HepG2 (cell line): ENCODE measurements at regions not wholly inside any gene's neighbourhood (a gene's known extent, or its start where the extent isn't known, plus 50 kb on each side); places are given as distances from the start of the nearest gene placed in this dataset.

ENCODE experiments used
- ATAC-seq: fragments of 200-7000 bp; cut with Tn5 transposase; 3 replicates; pipeline ENCODE4 v1.9.1; 2020; ENCODE audit warnings: mild to moderate bottlenecking, moderate library complexity
- BruUV-seq: library from RNA; stranded (reverse); fragments of 400-500 nt; replicated peaks from 2 replicates; lab custom pipeline; 2021; lab: Mats Ljungman, UMichigan
- CTCF ChIA-PET: fragments of 300-600 bp; formaldehyde crosslinking; extraction: SDS; loops from one replicate; lab custom pipeline; 2021; ENCODE audit warnings: low total read pairs, inconsistent platforms, low intra/inter-chr PET ratio; lab: Yijun Ruan, JAX
- POLR2A ChIA-PET: fragments of 350-600 bp; sonication (Branson Sonifier 250); formaldehyde crosslinking; loops from one replicate; lab custom pipeline; 2020; ENCODE audit warnings: antibody characterized with exemption, inconsistent platforms; lab: Yijun Ruan, JAX
- DNase-seq: peaks from one replicate; pipeline ENCODE4 v3.0.0-alpha.2; 2015; ENCODE audit warnings: low spot score
- FAIRE-seq: peaks from 3 replicates; lab custom pipeline; 2011; peaks lifted over from hg19 to GRCh38; lab: Jason Lieb, UNC
- H2AFZ ChIP-seq: one replicate; pipeline ENCODE4 v1.6.1; 2011; ENCODE audit warnings: low read length, inconsistent platforms
- H3K27ac ChIP-seq: fragments of 300-600 bp; 3 replicates; pipeline ENCODE4 v1.8.0; 2011; ENCODE audit warnings: mixed run types, mild to moderate bottlenecking, mixed read lengths, low read length, inconsistent platforms; ENCODE audit not compliant: insufficient read depth; ENCODE audit errors: extremely low read length
- H3K27me3 ChIP-seq, 2 experiments: fragments of 200-600 bp in 1 of 2; 2 replicates in 1 of 2; 3 replicates in 1 of 2; pipeline versions ENCODE4 v1.6.0 to v1.8.0; 2011; ENCODE audit warnings: low read length in 2 of 2, mild to moderate bottlenecking in 2 of 2, moderate library complexity in 2 of 2, inconsistent platforms in 1 of 2; ENCODE audit not compliant: insufficient read depth in 2 of 2, control insufficient read depth in 1 of 2
- H3K36me3 ChIP-seq, 2 experiments: fragments of 200-600 bp in 1 of 2; replicated peaks in 1 of 2; 2 replicates in 1 of 2; 3 replicates in 1 of 2; pipeline versions ENCODE4 v1.5.1 to v1.8.0; 2011; ENCODE audit warnings: low read length in 2 of 2, inconsistent platforms in 1 of 2; ENCODE audit not compliant: insufficient read depth in 2 of 2, control insufficient read depth in 1 of 2
- H3K4me1 ChIP-seq: 2 replicates; pipeline ENCODE4 v1.5.1; 2012; ENCODE audit warnings: low read length, inconsistent platforms; ENCODE audit not compliant: insufficient read depth
- H3K4me2 ChIP-seq: 2 replicates; pipeline ENCODE4 v1.6.0; 2011; ENCODE audit warnings: low read depth, low read length, inconsistent platforms
- H3K4me3 ChIP-seq, 3 experiments: fragments of 200-600 bp in 1 of 3; sonication (generic), shearing (Covaris generic) in 1 of 3; replicated peaks in 1 of 3; 2 replicates each; pipeline ENCODE4 v1.5.1; 2011 to 2016; ENCODE audit warnings: low read length in 3 of 3, inconsistent platforms in 2 of 3, low read depth in 2 of 3, mild to moderate bottlenecking in 2 of 3, control low read depth in 1 of 3, mixed read lengths in 1 of 3; ENCODE audit not compliant: insufficient read depth in 1 of 3
- H3K79me2 ChIP-seq: one replicate; pipeline ENCODE4 v1.6.1; 2011; ENCODE audit warnings: low read length, inconsistent platforms; ENCODE audit not compliant: insufficient read depth
- H3K9ac ChIP-seq: 2 replicates; pipeline ENCODE4 v1.6.0; 2011; ENCODE audit warnings: mild to moderate bottlenecking, low read depth, low read length, inconsistent platforms; ENCODE audit not compliant: insufficient read depth
- H3K9me3 ChIP-seq: 2 replicates; pipeline ENCODE4 v1.5.1; 2012; ENCODE audit warnings: mild to moderate bottlenecking, low read length
- H4K20me1 ChIP-seq: 2 replicates; pipeline ENCODE4 v1.6.0; 2011; ENCODE audit warnings: inconsistent platforms, mild to moderate bottlenecking, low read length, moderate library complexity; ENCODE audit not compliant: insufficient read depth
- BRD4 ChIP-seq: sonication (generic); formaldehyde crosslinking; IDR thresholded peaks from 2 replicates; pipeline ENCODE4 v1.4.0; 2020; ENCODE audit warnings: missing genetic modification reagents
- CEBPG ChIP-seq: IDR thresholded peaks from 2 replicates; pipeline ENCODE4 v1.6.1; 2016
- CHD4 ChIP-seq: fragments of 200-600 bp; sonication (generic); IDR thresholded peaks from 2 replicates; pipeline ENCODE4 v1.7.0; 2017; ENCODE audit warnings: mild to moderate bottlenecking, low read length, borderline replicate concordance
- ESRRA ChIP-seq: sonication (generic); formaldehyde crosslinking; IDR thresholded peaks from 2 replicates; pipeline ENCODE4 v1.5.1; 2020; ENCODE audit warnings: mild to moderate bottlenecking, low read depth, missing genetic modification reagents
- HNRNPLL ChIP-seq: fragments of 200-400 bp; formaldehyde crosslinking; IDR thresholded peaks from 2 replicates; pipeline ENCODE4 v1.6.1; 2017; ENCODE audit warnings: mild to moderate bottlenecking, low read depth, low read length; ENCODE audit not compliant: poor library complexity, severe bottlenecking
- HNRNPUL1 ChIP-seq: fragments of 200-400 bp; formaldehyde crosslinking; IDR thresholded peaks from 2 replicates; pipeline ENCODE4 v1.6.1; 2017; ENCODE audit warnings: low read depth, mild to moderate bottlenecking, low read length, moderate library complexity
- HOXA9 ChIP-seq: sonication (generic); formaldehyde crosslinking; IDR thresholded peaks from 2 replicates; pipeline ENCODE4 v1.8.1; 2022; ENCODE audit warnings: missing genetic modification reagents, mild to moderate bottlenecking, moderate library complexity, borderline replicate concordance
- ZKSCAN8 ChIP-seq: IDR thresholded peaks from 2 replicates; pipeline ENCODE4 v1.6.1; 2016; ENCODE audit warnings: borderline replicate concordance, missing genetic modification reagents, missing compliant biosample characterization
- ZNF143 ChIP-seq: sonication (generic); formaldehyde crosslinking; IDR thresholded peaks from 2 replicates; pipeline ENCODE4 v1.4.0; 2020; ENCODE audit warnings: missing genetic modification reagents
- ZNF496 ChIP-seq: sonication (generic); formaldehyde crosslinking; IDR thresholded peaks from 2 replicates; pipeline ENCODE4 v1.8.1; 2023; ENCODE audit warnings: mild to moderate bottlenecking, moderate library complexity, missing genetic modification reagents; ENCODE audit not compliant: insufficient replicate concordance
- ZNF678 ChIP-seq: sonication (generic); formaldehyde crosslinking; IDR thresholded peaks from 2 replicates; pipeline ENCODE4 v1.4.0; 2020; ENCODE audit warnings: mild to moderate bottlenecking, missing genetic modification reagents
- ZNF772 ChIP-seq: sonication (generic); formaldehyde crosslinking; IDR thresholded peaks from 2 replicates; pipeline ENCODE4 v1.5.0; 2020; ENCODE audit warnings: mild to moderate bottlenecking, missing genetic modification reagents
- ZSCAN12 ChIP-seq: sonication (generic); formaldehyde crosslinking; IDR thresholded peaks from 2 replicates; pipeline ENCODE4 v1.9.0; 2021; ENCODE audit warnings: mild to moderate bottlenecking, missing genetic modification reagents
- ZSCAN29 ChIP-seq: sonication (generic); formaldehyde crosslinking; conservative IDR thresholded peaks from 2 replicates; pipeline ENCODE4 v1.4.0; 2020; ENCODE audit warnings: mild to moderate bottlenecking, missing genetic modification reagents
- WGBS: methylation state at CpG from one replicate; pipeline ENCODE4 v1.1.6; 2017; ENCODE audit warnings: low lambda C conversion rate; 5-methylcytosine and 5-hydroxymethylcytosine counted together
- in situ Hi-C: cut with HindIII; loops from 2 replicates; pipeline ENCODE4 v1.10.0; 2017; ENCODE audit warnings: low pct_unique_long_range_greater_than_20kb; ENCODE audit not compliant: extremely low pct_ligation_motif_present
- intact Hi-C: fragments of 100-400 bp; cut with micrococcal nuclease; formaldehyde crosslinking; loops from one replicate; pipeline ENCODE4 v1.10.0; 2022; ENCODE audit not compliant: unreplicated experiment
- TF ChIP-seq, protein P1 (sequence below): sonication (generic); formaldehyde crosslinking; IDR thresholded peaks from 2 replicates; pipeline ENCODE4 v1.4.0; 2020; ENCODE audit warnings: missing genetic modification reagents

DNA sequence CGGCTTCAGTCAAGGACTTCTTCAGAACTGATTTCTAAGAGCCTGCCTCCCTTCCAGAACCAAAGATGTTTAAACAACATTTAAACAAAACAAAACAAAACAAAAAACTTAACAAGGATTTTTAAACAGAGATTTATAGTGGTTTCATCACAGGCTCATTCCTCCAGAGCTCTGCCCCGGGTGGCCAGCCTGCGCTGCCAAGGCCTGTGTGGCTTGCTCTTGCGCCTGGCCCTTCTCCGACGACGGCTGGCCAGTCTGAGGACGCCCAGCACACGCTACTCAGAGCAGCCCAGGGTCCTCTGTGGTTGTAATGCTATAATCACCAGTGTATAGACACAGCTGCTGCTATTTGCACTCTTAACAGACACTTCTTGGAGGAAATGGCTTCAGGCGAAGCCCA lies 307.2 kb upstream of the MYOCD start:
- H3K4me1 ChIP-seq: no peaks in the 10 kb centered on the region
- H3K4me2 ChIP-seq: no peak overlapping the region
- ChIA-PET CTCF (no interaction called here), POLR2A (no interaction called here)
- FAIRE-seq: no peak
- intact Hi-C loops (no loop called here), in situ Hi-C loops (no loop called here)
- H3K36me3 ChIP-seq: no peaks in the 10 kb centered on the region
- WGBS: 40% methylated on average over 10 of the region's 10 CpGs
- no peaks in the 10 kb centered on the region for H3K79me2 ChIP-seq
- ATAC-seq: no peak
- H3K27ac ChIP-seq: no peak overlapping the region
- H3K9ac ChIP-seq: no peak overlapping the region
- TF ChIP-seq BRD4 (CRISPR knock-in tag) (no peak), ZKSCAN8 (CRISPR knock-in tag) (no peak), ZNF496 (no peak), HNRNPUL1 (no peak), CHD4 (no peak), HOXA9 (CRISPR knock-in tag) (no peak), ZNF143 (CRISPR knock-in tag) (no peak), ZNF772 (CRISPR knock-in tag) (no peak), ZNF678 (no peak), CEBPG (no peak), ZSCAN12 (CRISPR knock-in tag) (no peak), ESRRA (no peak), HNRNPLL (no peak), ZSCAN29 (CRISPR knock-in tag) (no peak)
- TF ChIP-seq, protein P1, sequence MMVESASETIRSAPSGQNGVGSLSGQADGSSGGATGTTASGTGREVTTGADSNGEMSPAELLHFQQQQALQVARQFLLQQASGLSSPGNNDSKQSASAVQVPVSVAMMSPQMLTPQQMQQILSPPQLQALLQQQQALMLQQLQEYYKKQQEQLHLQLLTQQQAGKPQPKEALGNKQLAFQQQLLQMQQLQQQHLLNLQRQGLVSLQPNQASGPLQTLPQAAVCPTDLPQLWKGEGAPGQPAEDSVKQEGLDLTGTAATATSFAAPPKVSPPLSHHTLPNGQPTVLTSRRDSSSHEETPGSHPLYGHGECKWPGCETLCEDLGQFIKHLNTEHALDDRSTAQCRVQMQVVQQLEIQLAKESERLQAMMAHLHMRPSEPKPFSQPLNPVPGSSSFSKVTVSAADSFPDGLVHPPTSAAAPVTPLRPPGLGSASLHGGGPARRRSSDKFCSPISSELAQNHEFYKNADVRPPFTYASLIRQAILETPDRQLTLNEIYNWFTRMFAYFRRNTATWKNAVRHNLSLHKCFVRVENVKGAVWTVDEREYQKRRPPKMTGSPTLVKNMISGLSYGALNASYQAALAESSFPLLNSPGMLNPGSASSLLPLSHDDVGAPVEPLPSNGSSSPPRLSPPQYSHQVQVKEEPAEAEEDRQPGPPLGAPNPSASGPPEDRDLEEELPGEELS (CRISPR knock-in tag): no peak
- H3K9me3 ChIP-seq: no peaks in the 10 kb centered on the region
- no TSS peak for BruUV-seq
- no peaks in the 10 kb centered on the region for H4K20me1 ChIP-seq
- no peak overlapping the region for H3K4me3 ChIP-seq
- H3K27me3 ChIP-seq: 0 out of 5 replicates have a peak, but pooled peaks cover 0 to 3% of the 10 kb centered on the region in 2 experiments
- no peak for DNase-seq
- no peak overlapping the region for H2AFZ ChIP-seq
